Inferior parietal cortex (tissue), 1 donor: ENCODE measurements at regions not wholly inside any gene's neighbourhood (a gene's known extent, or its start where the extent isn't known, plus 50 kb on each side); places are given as distances from the start of the nearest gene placed in this dataset.
A peak's percentile ranks its signal among the peaks of the same experiment; 100 is the strongest.

Experiments used
- DNase-seq: peaks from one replicate; pipeline ENCODE4 v3.0.0-alpha.2; 2016; ENCODE audit errors: extremely low spot score

GRCh38 chr1:221429264-221429663 is 312.6 kb downstream of the DUSP10 start:
- no peak for DNase-seq

- no peak for DNase-seq
Observed at GRCh38 chr1:221430152-221430960, 311.5 kb downstream of the DUSP10 start.

- DNase-seq: no peak
Observed at GRCh38 chr1:221431068-221431651, 310.7 kb downstream of the DUSP10 start.

- DNase-seq: no peak
Observed at GRCh38 chr1:221431961-221432360, 309.9 kb downstream of the DUSP10 start.

- DNase-seq: peak; percentile 79
Observed at GRCh38 chr1:221435504-221435904, 306.4 kb downstream of the DUSP10 start.

- no peak for DNase-seq
Observed at GRCh38 chr1:221437171-221437570, 304.7 kb downstream of the DUSP10 start.

- DNase-seq: no peak
Observed at GRCh38 chr1:221437926-221438325, 304.0 kb downstream of the DUSP10 start.

GRCh38 chr1:221439008-221439746 is 302.7 kb downstream of the DUSP10 start:
- DNase-seq: no peak

GRCh38 chr1:221439747-221440501 is 302.0 kb downstream of the DUSP10 start:
- DNase-seq: no peak

GRCh38 chr1:221440658-221441057 is 301.2 kb downstream of the DUSP10 start:
- DNase-seq: no peak

- no peak for DNase-seq
Observed at GRCh38 chr1:221442056-221442455, 299.8 kb downstream of the DUSP10 start.

GRCh38 chr1:221444346-221444745 is 297.5 kb downstream of the DUSP10 start:
- no peak for DNase-seq

- no peak for DNase-seq
Observed at GRCh38 chr1:221448585-221449175, 293.2 kb downstream of the DUSP10 start.

GRCh38 chr1:221449194-221449593 is 292.7 kb downstream of the DUSP10 start:
- no peak for DNase-seq

GRCh38 chr1:221449801-221450470 is 292.0 kb downstream of the DUSP10 start:
- no peak for DNase-seq

GRCh38 chr1:221451741-221452140 is 290.1 kb downstream of the DUSP10 start:
- no peak for DNase-seq

- no peak for DNase-seq
Observed at GRCh38 chr1:221454096-221454495, 287.8 kb downstream of the DUSP10 start.

- DNase-seq: no peak
Observed at GRCh38 chr1:221456918-221457317, 285.0 kb downstream of the DUSP10 start.

GRCh38 chr1:221457685-221458446 is 284.0 kb downstream of the DUSP10 start:
- no peak for DNase-seq

- DNase-seq: no peak
Observed at GRCh38 chr1:221458447-221459156, 283.3 kb downstream of the DUSP10 start.
